ENCODE measurements at regions not wholly inside any gene's neighbourhood (a gene's known extent, or its start where the extent isn't known, plus 50 kb on each side); places are given as distances from the start of the nearest gene placed in this dataset.

DNA sequence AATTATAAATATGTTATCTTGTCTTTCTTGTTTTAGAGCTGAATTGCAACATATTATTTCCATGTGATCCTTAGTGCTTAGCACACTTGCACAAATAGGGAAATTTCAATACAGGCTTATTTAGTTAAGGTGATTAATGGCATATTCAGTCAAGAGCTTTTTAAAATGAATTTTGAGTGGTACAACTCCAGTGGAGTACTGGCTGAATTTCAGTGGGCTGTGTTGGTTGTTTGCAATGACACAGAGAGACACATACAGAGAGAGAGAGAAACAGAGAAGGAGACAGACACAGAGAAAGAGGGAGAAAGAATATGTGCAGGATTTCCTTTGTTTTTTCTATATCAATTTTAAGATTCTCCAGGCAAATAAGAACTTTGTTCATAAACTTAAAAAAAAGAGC lies 766.9 kb downstream of the DNAJB9 start:
- Histone ChIP-seq H3K4me3 (ENCODE audit: low read depth, low read length) (no peak overlapping the region), H3K4me1 (ENCODE audit: control insufficient read depth, insufficient read depth, low read length) (no peaks in the 10 kb centered on the region), H3K9me3 (ENCODE audit: control insufficient read depth, insufficient read depth, low read depth, low read length) (no peaks in the 10 kb centered on the region), H3K27ac (ENCODE audit: extremely low read depth, low read depth, low read length) (no peak overlapping the region), H3K36me3 (ENCODE audit: control insufficient read depth in 2 of 2, insufficient read depth in 1 of 2, low read length in 2 of 2) (no peaks in the 10 kb centered on the region)
- ChIA-PET POLR2A (no interaction called here), CTCF (interaction anchor here (0.6 to 0.7 kb wide), 2 partner anchors 15 to 28 kb away, joined by 3 to 5 read pairs; no protein-coding TSS in a partner anchor)
- TF ChIP-seq ZNF146 (tag by site-specific recombination; IDR thresholded peaks at IDR 0.05) = no peak
- no peak for TF ChIP-seq ZNF529 (tag by site-specific recombination; IDR thresholded peaks at IDR 0.05; ENCODE audit: insufficient replicate concordance)
- TF ChIP-seq ZNF112 (tag by site-specific recombination; IDR thresholded peaks at IDR 0.05) = no peak
- no peak for TF ChIP-seq PRDM1 (tag by site-specific recombination; IDR thresholded peaks at IDR 0.05)
- TF ChIP-seq ZNF302 (tag by site-specific recombination; IDR thresholded peaks at IDR 0.05; ENCODE audit: low read depth) = no peak
- TF ChIP-seq, protein P1, sequence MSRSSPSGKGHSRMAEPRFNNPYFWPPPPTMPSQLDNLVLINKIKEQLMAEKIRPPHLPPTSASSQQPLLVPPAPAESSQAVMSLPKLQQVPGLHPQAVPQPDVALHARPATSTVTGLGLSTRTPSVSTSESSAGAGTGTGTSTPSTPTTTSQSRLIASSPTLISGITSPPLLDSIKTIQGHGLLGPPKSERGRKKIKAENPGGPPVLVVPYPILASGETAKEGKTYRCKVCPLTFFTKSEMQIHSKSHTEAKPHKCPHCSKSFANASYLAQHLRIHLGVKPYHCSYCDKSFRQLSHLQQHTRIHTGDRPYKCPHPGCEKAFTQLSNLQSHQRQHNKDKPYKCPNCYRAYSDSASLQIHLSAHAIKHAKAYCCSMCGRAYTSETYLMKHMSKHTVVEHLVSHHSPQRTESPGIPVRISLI (tag by site-specific recombination; IDR thresholded peaks at IDR 0.05) = no peak

DNA sequence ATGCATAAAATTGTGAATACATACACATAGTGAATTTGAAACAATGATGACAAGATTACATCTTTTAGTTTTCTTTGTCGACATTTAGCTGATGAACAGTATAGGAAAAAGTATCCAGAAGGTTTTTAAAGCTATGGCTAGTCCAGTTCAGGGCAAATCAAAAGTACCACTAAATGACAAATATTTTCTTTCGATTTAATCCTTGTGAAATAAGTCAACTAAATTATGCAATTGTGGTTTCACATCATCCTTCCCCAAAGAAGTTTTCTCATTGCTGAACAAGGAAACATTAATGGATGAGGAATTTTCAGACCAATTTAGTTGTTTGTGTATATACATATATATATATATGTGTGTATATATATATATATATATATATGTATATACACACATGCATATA lies 774.0 kb downstream of the DNAJB9 start:
- Histone ChIP-seq H3K36me3 (ENCODE audit: control insufficient read depth in 2 of 2, insufficient read depth in 1 of 2, low read length in 2 of 2) (no peaks in the 10 kb centered on the region), H3K4me3 (ENCODE audit: low read depth, low read length) (no peak overlapping the region), H3K27ac (ENCODE audit: extremely low read depth, low read depth, low read length) (no peak overlapping the region), H3K9me3 (ENCODE audit: control insufficient read depth, insufficient read depth, low read depth, low read length) (no peaks in the 10 kb centered on the region), H3K4me1 (ENCODE audit: control insufficient read depth, insufficient read depth, low read length) (no peaks in the 10 kb centered on the region)
- ChIA-PET POLR2A (no interaction called here), CTCF (interaction anchor here (0.6 kb wide), 1 partner anchor 551 kb away, joined by 4 read pairs; no protein-coding TSS in a partner anchor)
- TF ChIP-seq KLF8 (tag by site-specific recombination; IDR thresholded peaks at IDR 0.05) (no peak), FEZF1 (tag by site-specific recombination; IDR thresholded peaks at IDR 0.05) (no peak), ZNF121 (tag by site-specific recombination; IDR thresholded peaks at IDR 0.05) (no peak), HOXD13 (CRISPR knock-in tag; IDR thresholded peaks at IDR 0.05; ENCODE audit: borderline replicate concordance) (no peak), ZNF660 (tag by site-specific recombination; IDR thresholded peaks at IDR 0.05) (no peak), ZNF571 (tag by site-specific recombination; IDR thresholded peaks at IDR 0.05) (no peak), ZNF266 (tag by site-specific recombination; IDR thresholded peaks at IDR 0.05; ENCODE audit: low read depth) (no peak)
- TF ChIP-seq, protein P2, sequence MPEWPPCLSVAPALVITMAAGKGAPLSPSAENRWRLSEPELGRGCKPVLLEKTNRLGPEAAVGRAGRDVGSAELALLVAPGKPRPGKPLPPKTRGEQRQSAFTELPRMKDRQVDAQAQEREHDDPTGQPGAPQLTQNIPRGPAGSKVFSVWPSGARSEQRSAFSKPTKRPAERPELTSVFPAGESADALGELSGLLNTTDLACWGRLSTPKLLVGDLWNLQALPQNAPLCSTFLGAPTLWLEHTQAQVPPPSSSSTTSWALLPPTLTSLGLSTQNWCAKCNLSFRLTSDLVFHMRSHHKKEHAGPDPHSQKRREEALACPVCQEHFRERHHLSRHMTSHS (tag by site-specific recombination; IDR thresholded peaks at IDR 0.05) = no peak

DNA sequence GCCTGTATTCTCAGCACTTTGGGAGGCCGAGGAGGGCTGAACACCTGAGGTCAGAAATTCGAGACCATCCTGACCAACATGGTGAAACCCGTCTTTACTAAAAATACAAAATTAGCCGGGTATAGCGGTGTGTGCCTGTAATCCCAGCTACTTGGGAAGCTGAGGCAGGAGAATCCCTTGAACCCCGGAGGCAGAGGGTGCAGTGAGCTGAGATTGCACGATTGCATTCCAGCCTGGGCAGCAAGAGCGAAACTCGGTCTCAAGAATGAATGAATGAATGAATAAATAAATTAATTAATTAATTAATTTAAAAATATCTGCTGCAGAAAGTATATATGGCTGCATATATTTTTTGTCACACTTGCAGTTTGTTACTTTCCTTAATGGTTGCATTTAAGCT lies 781.8 kb downstream of the DNAJB9 start:
- Histone ChIP-seq H3K4me3 (ENCODE audit: low read depth, low read length) (no peak overlapping the region), H3K4me1 (ENCODE audit: control insufficient read depth, insufficient read depth, low read length) (no peaks in the 10 kb centered on the region), H3K36me3 (ENCODE audit: control insufficient read depth in 2 of 2, insufficient read depth in 1 of 2, low read length in 2 of 2) (no peaks in the 10 kb centered on the region), H3K27ac (ENCODE audit: extremely low read depth, low read depth, low read length) (no peak overlapping the region), H3K9me3 (ENCODE audit: control insufficient read depth, insufficient read depth, low read depth, low read length) (no peaks in the 10 kb centered on the region)
- ChIA-PET POLR2A (no interaction called here), CTCF (no interaction called here)
- TF ChIP-seq SCRT1 (tag by site-specific recombination; IDR thresholded peaks at IDR 0.05; ENCODE audit: borderline replicate concordance) = no peak
- TF ChIP-seq, protein P3, sequence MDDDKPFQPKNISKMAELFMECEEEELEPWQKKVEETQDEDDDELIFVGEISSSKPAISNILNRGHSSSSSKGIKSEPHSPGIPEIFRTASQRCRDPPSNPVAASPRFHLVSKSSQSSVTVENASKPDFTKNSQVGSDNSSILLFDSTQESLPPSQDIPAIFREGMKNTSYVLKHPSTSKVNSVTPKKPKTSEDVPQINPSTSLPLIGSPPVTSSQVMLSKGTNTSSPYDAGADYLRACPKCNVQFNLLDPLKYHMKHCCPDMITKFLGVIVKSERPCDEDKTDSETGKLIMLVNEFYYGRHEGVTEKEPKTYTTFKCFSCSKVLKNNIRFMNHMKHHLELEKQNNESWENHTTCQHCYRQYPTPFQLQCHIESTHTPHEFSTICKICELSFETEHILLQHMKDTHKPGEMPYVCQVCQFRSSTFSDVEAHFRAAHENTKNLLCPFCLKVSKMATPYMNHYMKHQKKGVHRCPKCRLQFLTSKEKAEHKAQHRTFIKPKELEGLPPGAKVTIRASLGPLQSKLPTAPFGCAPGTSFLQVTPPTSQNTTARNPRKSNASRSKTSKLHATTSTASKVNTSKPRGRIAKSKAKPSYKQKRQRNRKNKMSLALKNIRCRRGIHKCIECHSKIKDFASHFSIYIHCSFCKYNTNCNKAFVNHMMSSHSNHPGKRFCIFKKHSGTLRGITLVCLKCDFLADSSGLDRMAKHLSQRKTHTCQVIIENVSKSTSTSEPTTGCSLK (tag by site-specific recombination; IDR thresholded peaks at IDR 0.05) = no peak
- TF ChIP-seq ZNF114 (tag by site-specific recombination; IDR thresholded peaks at IDR 0.05) = no peak
- no peak for TF ChIP-seq ZNF677 (tag by site-specific recombination; IDR thresholded peaks at IDR 0.05)
- TF ChIP-seq BCL11B (tag by site-specific recombination; IDR thresholded peaks at IDR 0.05; ENCODE audit: low read depth) = no peak
- TF ChIP-seq, protein P4, sequence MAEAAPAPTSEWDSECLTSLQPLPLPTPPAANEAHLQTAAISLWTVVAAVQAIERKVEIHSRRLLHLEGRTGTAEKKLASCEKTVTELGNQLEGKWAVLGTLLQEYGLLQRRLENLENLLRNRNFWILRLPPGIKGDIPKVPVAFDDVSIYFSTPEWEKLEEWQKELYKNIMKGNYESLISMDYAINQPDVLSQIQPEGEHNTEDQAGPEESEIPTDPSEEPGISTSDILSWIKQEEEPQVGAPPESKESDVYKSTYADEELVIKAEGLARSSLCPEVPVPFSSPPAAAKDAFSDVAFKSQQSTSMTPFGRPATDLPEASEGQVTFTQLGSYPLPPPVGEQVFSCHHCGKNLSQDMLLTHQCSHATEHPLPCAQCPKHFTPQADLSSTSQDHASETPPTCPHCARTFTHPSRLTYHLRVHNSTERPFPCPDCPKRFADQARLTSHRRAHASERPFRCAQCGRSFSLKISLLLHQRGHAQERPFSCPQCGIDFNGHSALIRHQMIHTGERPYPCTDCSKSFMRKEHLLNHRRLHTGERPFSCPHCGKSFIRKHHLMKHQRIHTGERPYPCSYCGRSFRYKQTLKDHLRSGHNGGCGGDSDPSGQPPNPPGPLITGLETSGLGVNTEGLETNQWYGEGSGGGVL (tag by site-specific recombination; IDR thresholded peaks at IDR 0.05) = no peak
- no peak for TF ChIP-seq ZNF626 (tag by site-specific recombination; IDR thresholded peaks at IDR 0.05)
- no peak for TF ChIP-seq ZNF501 (tag by site-specific recombination; IDR thresholded peaks at IDR 0.05)
- no peak for TF ChIP-seq ZNF2 (tag by site-specific recombination; IDR thresholded peaks at IDR 0.05)
- TF ChIP-seq ZNF416 (tag by site-specific recombination; IDR thresholded peaks at IDR 0.05) = no peak
- no peak for TF ChIP-seq YY2 (tag by site-specific recombination; IDR thresholded peaks at IDR 0.05)
- TF ChIP-seq GLI4 (tag by site-specific recombination; IDR thresholded peaks at IDR 0.05) = no peak
- no peak for TF ChIP-seq ZBTB20 (tag by site-specific recombination; IDR thresholded peaks at IDR 0.05)
- no peak for TF ChIP-seq ZNF433 (tag by site-specific recombination; IDR thresholded peaks at IDR 0.05; ENCODE audit: low read depth)
